GM12878 (cell line): ENCODE measurements at regions not wholly inside any gene's neighbourhood (a gene's known extent, or its start where the extent isn't known, plus 50 kb on each side); places are given as distances from the start of the nearest gene placed in this dataset.

Experiments
- ATAC-seq: fragments of 200-7000 bp; cut with Tn5 transposase; 3 replicates; pipeline ENCODE4 v1.9.1; 2020; ENCODE audit warnings: mild to moderate bottlenecking, moderate library complexity
- BruUV-seq: library from RNA; stranded (reverse); fragments of 400-500 nt; replicated peaks from 2 replicates; lab custom pipeline; 2021; lab: Mats Ljungman, UMichigan
- CTCF ChIA-PET: fragments of 300-600 bp; sonication (Branson Sonifier 250); formaldehyde crosslinking; extraction: SDS; loops from one replicate; lab custom pipeline; 2021; ENCODE audit warnings: inconsistent platforms; lab: Yijun Ruan, JAX
- POLR2A ChIA-PET: fragments of 350-600 bp; formaldehyde crosslinking; extraction: SDS; loops from one replicate; lab custom pipeline; 2021; ENCODE audit warnings: inconsistent platforms; lab: Charles Lee
- RAD21 ChIA-PET: fragments of 300-600 bp; sonication (Branson Sonifier 250); formaldehyde crosslinking; loops from one replicate; lab custom pipeline; 2023; ENCODE audit warnings: antibody characterized with exemption; ENCODE audit not compliant: unreplicated experiment; lab: Charles Lee
- SMC1A ChIA-PET: fragments of 300-600 bp; sonication (Branson Sonifier 250); formaldehyde crosslinking; loops from one replicate; lab custom pipeline; 2023; ENCODE audit not compliant: unreplicated experiment, uncharacterized antibody; lab: Charles Lee
- DNase-seq: peaks from one replicate; pipeline ENCODE4 v3.0.0-alpha.2; 2011; ENCODE audit warnings: low read depth, low spot score
- FAIRE-seq: peaks from 3 replicates; lab custom pipeline; 2011; peaks lifted over from hg19 to GRCh38; lab: Jason Lieb, UNC
- H2AFZ ChIP-seq: 2 replicates; pipeline ENCODE4 v1.6.0; 2011; ENCODE audit warnings: low read depth, low read length, control low read depth; ENCODE audit not compliant: control insufficient read depth
- H3K27ac ChIP-seq: 2 replicates; pipeline ENCODE4 v1.5.1; 2011; ENCODE audit warnings: control low read depth; ENCODE audit not compliant: control insufficient read depth, insufficient read depth
- H3K27me3 ChIP-seq, 2 experiments: replicated peaks in 1 of 2; 2 replicates each; pipeline versions ENCODE4 v1.6.0 to v1.6.1; 2011; ENCODE audit warnings: low read length in 1 of 2; ENCODE audit not compliant: control insufficient read depth in 2 of 2, insufficient read depth in 2 of 2
- H3K36me3 ChIP-seq, 2 experiments: 2 replicates each; pipeline ENCODE4 v1.5.1; 2011; ENCODE audit warnings: low read length in 1 of 2; ENCODE audit not compliant: control insufficient read depth in 2 of 2, insufficient read depth in 2 of 2
- H3K4me1 ChIP-seq: 2 replicates; pipeline ENCODE4 v1.6.1; 2011; ENCODE audit warnings: mild to moderate bottlenecking, low read length, moderate library complexity, mixed read lengths; ENCODE audit not compliant: control insufficient read depth, insufficient read depth
- H3K4me2 ChIP-seq: 2 replicates; pipeline ENCODE4 v1.6.0; 2011; ENCODE audit warnings: control low read depth; ENCODE audit not compliant: control insufficient read depth, insufficient read depth
- H3K4me3 ChIP-seq: fragments of 200-600 bp; sonication (generic); 2 replicates; pipeline ENCODE4 v1.5.1; 2016
- H3K79me2 ChIP-seq: 2 replicates; pipeline ENCODE4 v1.6.0; 2011; ENCODE audit warnings: low read length; ENCODE audit not compliant: control insufficient read depth, insufficient read depth
- H3K9ac ChIP-seq: 2 replicates; pipeline ENCODE4 v1.8.0; 2011; ENCODE audit warnings: low read length, control low read depth, mixed read lengths; ENCODE audit not compliant: control insufficient read depth, insufficient read depth
- H3K9me3 ChIP-seq: replicated peaks from 3 replicates; pipeline ENCODE4 v1.5.1; 2011; ENCODE audit warnings: mild to moderate bottlenecking, low read length; ENCODE audit not compliant: control insufficient read depth, insufficient read depth
- H4K20me1 ChIP-seq: 2 replicates; pipeline ENCODE4 v1.6.0; 2011; ENCODE audit not compliant: control insufficient read depth, insufficient read depth
- ATF2 ChIP-seq: IDR thresholded peaks from 2 replicates; pipeline ENCODE4 v1.6.1; 2012; ENCODE audit warnings: low read length, inconsistent platforms
- BMI1 ChIP-seq: fragments of 450-650 bp; IDR thresholded peaks from 2 replicates; pipeline ENCODE4 v1.6.1; 2016; ENCODE audit warnings: mild to moderate bottlenecking, moderate library complexity, borderline replicate concordance
- CBX3 ChIP-seq: fragments of 200-600 bp; sonication (generic); IDR thresholded peaks from 2 replicates; pipeline ENCODE4 v1.6.1; 2016; ENCODE audit warnings: low read depth, borderline replicate concordance
- E2F8 ChIP-seq: fragments of 450-650 bp; IDR thresholded peaks from 2 replicates; pipeline ENCODE4 v1.6.1; 2018; ENCODE audit warnings: mild to moderate bottlenecking, low read depth, moderate library complexity; ENCODE audit not compliant: partially characterized antibody
- JUNB ChIP-seq: IDR thresholded peaks from 2 replicates; pipeline ENCODE4 v1.6.1; 2016; ENCODE audit warnings: antibody characterized with exemption, mild to moderate bottlenecking
- PAX5 ChIP-seq: IDR thresholded peaks from 2 replicates; pipeline ENCODE4 v1.6.1; 2011; ENCODE audit warnings: low read depth, low read length, borderline replicate concordance
- POLR2A ChIP-seq: IDR thresholded peaks from 2 replicates; pipeline ENCODE4 v1.6.1; 2011; ENCODE audit warnings: low read depth, mild to moderate bottlenecking, low read length
- RUNX3 ChIP-seq: IDR thresholded peaks from 2 replicates; pipeline ENCODE4 v1.6.1; 2012; ENCODE audit warnings: low read length, inconsistent platforms
- SIX5 ChIP-seq: IDR thresholded peaks from 2 replicates; pipeline ENCODE4 v1.6.1; 2011; ENCODE audit warnings: mild to moderate bottlenecking, low read depth, low read length, moderate library complexity; ENCODE audit not compliant: severe bottlenecking
- SMAD5 ChIP-seq: IDR thresholded peaks from 2 replicates; pipeline ENCODE4 v1.6.1; 2016; ENCODE audit warnings: antibody characterized with exemption, low read depth
- SMC3 ChIP-seq: IDR thresholded peaks from 2 replicates; pipeline ENCODE4 v1.6.1; 2011; ENCODE audit warnings: low read length, improper control_type of control experiment, borderline replicate concordance
- STAT1 ChIP-seq: fragments of 450-650 bp; conservative IDR thresholded peaks from 2 replicates; pipeline ENCODE4 v1.6.1; 2014; ENCODE audit warnings: antibody characterized with exemption, mild to moderate bottlenecking
- TAF1 ChIP-seq: IDR thresholded peaks from 2 replicates; pipeline ENCODE4 v1.6.1; 2011; ENCODE audit warnings: mild to moderate bottlenecking, low read depth, low read length, borderline replicate concordance
- WGBS: methylation state at CpG from one replicate; pipeline ENCODE4 v1.1.6; 2016; ENCODE audit warnings: low lambda C conversion rate; ENCODE audit not compliant: insufficient replicate concordance, insufficient coverage; ENCODE audit errors: missing lambda C conversion rate; 5-methylcytosine and 5-hydroxymethylcytosine counted together
- in situ Hi-C: fragments of 300-500 bp; cut with MboI; formaldehyde crosslinking; loops from 9 replicates; pipeline ENCODE4 v1.14.3; 2018; ENCODE audit warnings: mixed read lengths
- intact Hi-C: fragments of 100-400 bp; cut with micrococcal nuclease; formaldehyde crosslinking; loops from one replicate; pipeline ENCODE4 v1.14.2; 2022; ENCODE audit not compliant: unreplicated experiment

DNA sequence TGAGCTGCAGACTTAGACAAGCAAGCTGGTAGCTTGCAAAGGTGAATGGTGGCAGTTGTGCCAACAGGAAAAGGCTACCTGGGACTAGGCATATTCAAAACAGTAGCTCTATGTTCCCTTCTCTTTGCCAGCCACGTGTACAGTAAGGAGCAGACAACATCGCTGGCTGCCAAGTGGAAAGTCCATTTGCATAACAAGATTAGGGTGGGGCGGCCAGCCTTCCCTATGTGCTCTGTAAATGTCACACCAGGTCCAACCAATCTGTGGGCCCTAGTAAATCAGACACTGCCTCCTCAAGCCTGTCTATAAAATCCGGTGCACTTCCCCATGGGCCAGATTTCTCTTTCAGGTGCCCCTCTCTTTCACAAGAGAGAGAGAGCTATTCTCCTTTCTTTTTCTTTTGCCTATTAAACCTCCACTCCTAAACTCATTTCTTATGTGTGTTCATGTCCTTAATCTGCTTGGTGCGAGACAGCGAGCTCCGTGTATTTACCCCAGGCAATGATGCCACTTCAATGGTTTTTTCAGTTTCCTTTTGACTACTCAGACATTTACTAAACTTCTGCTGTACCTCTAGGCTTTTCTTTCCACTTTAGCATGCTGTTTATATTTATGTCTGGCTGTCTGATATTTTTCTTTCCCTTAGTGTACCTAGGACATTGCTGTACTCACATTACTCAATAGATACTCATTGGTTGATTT, 297.4 kb upstream of the GCFC2 start:
- intact Hi-C loops (no loop called here), in situ Hi-C loops (no loop called here)
- no peaks in the 10 kb centered on the region for H4K20me1 ChIP-seq
- peak; percentile 80 for FAIRE-seq
- H3K27ac ChIP-seq, result no peak overlapping the region
- no peaks in the 10 kb centered on the region for H3K9me3 ChIP-seq
- H3K36me3 ChIP-seq, result no peaks in the 10 kb centered on the region
- H3K27me3 ChIP-seq, result no peaks in the 10 kb centered on the region
- peak; percentile 97 for ATAC-seq
- TF ChIP-seq JUNB (0 out of 2 replicates have a peak, but pooled peaks have one; percentile 22), RUNX3 (0 out of 2 replicates have a peak, but pooled peaks have one; percentile 8), BMI1 (no peak)
- H2AFZ ChIP-seq, result peak overlapping the region; percentile 51
- no peak overlapping the region for H3K4me3 ChIP-seq
- peak; percentile 45 for DNase-seq
- ChIA-PET CTCF (no interaction called here), POLR2A (no interaction called here), RAD21 (interaction anchor here (0.5 to 0.8 kb wide), 2 partner anchors 195 to 1545 kb away, joined by 3 to 5 read pairs; no protein-coding TSS in a partner anchor), SMC1A (no interaction called here)
- no TSS peak for BruUV-seq
- H3K79me2 ChIP-seq, result no peaks in the 10 kb centered on the region
- no peak overlapping the region for H3K9ac ChIP-seq
- WGBS, result 10% methylated on average over 7 of the region's 7 CpGs
- no peaks in the 10 kb centered on the region for H3K4me1 ChIP-seq
- H3K4me2 ChIP-seq, result no peak overlapping the region; the same call in 1 of the 2 replicates

GRCh38 chr2:76000425-76000824, 289.7 kb upstream of the GCFC2 start:
- intact Hi-C loops (no loop called here), in situ Hi-C loops (no loop called here)
- Histone ChIP-seq H2AFZ (no peak overlapping the region), H3K36me3 (no peaks in the 10 kb centered on the region), H4K20me1 (no peaks in the 10 kb centered on the region), H3K27me3 (no peaks in the 10 kb centered on the region), H3K4me2 (no peak overlapping the region), H3K9ac (no peak overlapping the region), H3K27ac (no peak overlapping the region), H3K9me3 (no peaks in the 10 kb centered on the region), H3K79me2 (no peaks in the 10 kb centered on the region), H3K4me3 (no peak overlapping the region), H3K4me1 (no peaks in the 10 kb centered on the region)
- TF ChIP-seq SIX5 (no peak), PAX5 (no peak), SMAD5 (no peak), CBX3 (no peak), SMC3 (no peak), POLR2A (no peak), ATF2 (no peak), E2F8 (no peak), TAF1 (no peak), STAT1 (no peak)
- DNase-seq, result no peak
- FAIRE-seq, result no peak
- ChIA-PET POLR2A (interaction anchor here (1.1 kb wide), 1 partner anchor 21 kb away, joined by 4 read pairs; no protein-coding TSS in a partner anchor), RAD21 (no interaction called here), SMC1A (no interaction called here), CTCF (no interaction called here)
- ATAC-seq, result no peak
- WGBS, result 3% methylated on average over 2 of the region's 2 CpGs
- BruUV-seq, result no TSS peak
